HUDEP-2 (cell line): ENCODE measurements at regions not wholly inside any gene's neighbourhood (a gene's known extent, or its start where the extent isn't known, plus 50 kb on each side); places are given as distances from the start of the nearest gene placed in this dataset.

Experiments
- DNase-seq, 76 experiments: peaks; one replicate each; lab custom pipeline; 2025; ENCODE audit not compliant: unreplicated experiment in 76 of 76; lab: John Stamatoyannopoulos, UW

- no peak for DNase-seq
These were observed 78.1 kb downstream of the SIK1 start for GRCh38 chr21:43348801-43349261.

- DNase-seq, result no peak
These were observed 78.7 kb downstream of the SIK1 start for GRCh38 chr21:43348170-43348766.

- no peak for DNase-seq
These were observed 79.3 kb downstream of the SIK1 start for GRCh38 chr21:43347461-43348169.

- no peak for DNase-seq
These were observed 80.4 kb downstream of the SIK1 start for GRCh38 chr21:43346551-43346950.

DNA sequence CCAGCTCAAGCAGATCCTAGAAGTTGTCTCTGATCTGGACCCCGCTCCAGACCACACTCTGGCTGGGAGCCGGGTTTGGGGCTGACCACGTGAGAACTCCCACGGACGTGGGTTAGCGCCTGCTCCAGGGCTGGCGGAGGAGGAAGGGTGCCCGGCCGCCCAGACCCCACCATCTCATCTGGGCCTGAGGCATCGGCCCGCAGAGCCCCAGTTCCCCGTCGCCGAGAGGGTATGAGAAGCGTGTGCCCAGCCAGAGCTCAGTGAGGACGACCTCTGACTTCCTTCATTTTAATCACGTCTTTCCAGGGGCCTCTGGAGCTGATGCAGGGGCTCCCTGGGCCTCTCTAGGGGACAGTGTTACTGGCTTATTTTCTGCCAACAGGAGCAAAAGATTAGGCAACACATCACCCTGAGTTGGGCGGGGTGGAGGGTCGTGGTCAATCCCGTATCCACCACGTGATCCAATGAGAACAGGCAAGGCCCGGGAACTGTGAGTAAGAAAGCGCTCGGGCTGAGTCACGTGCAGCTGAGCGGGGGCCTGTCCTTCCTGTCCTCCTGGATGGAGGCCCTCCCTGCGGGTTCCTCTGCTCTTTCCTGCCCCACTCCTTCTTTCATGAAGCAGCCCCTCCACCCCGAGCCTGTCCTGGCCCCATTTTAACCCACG is 81.1 kb downstream of the SIK1 start:
- peak in 1 of 76 experiments; percentile 19 for DNase-seq

DNA sequence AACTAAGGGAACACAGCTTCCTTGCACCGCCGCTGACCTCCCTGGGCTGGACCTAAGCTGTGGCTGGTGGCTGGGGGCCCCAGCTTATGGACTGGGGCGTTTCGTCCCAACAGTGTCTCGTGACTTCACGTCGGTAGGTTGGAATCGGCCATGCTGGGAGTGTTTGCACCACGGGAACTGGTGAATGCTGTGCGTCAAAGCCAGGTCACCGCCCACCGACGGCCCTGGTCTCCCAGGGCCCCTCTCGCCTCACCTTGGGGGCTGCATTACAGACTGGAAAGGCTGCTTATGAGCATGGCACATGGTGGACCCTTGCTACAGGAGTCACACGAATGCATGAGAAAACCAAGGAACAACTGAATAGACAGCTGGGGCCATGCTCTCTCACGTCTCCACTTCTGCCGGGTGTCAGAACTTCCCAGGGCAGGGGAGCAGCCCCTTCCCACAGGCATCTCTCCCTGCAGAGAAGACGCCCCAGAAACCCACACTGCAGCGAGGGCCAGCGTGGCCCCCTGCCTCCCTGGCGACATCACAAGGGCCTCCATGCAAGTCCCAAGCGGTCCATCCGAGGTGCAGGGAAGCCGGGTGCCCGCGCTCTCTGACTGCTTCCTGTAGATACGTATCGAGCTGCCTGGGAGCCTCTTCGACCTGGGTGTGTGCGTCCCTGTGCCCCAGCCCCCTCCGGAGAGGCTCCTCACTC is 81.7 kb downstream of the SIK1 start:
- DNase-seq, result no peak

GRCh38 chr21:43343992-43344886 is 82.7 kb downstream of the SIK1 start:
- DNase-seq, result no peak

- no peak for DNase-seq
These were observed 83.6 kb downstream of the SIK1 start for GRCh38 chr21:43343095-43343991.

- DNase-seq, result no peak
These were observed 84.5 kb downstream of the SIK1 start for GRCh38 chr21:43342301-43342881.

- no peak for DNase-seq
These were observed 85.4 kb downstream of the SIK1 start for GRCh38 chr21:43341378-43342161.

GRCh38 chr21:43340491-43341377 is 86.2 kb downstream of the SIK1 start:
- peak in 1 of 76 experiments; percentile 11 for DNase-seq

DNA sequence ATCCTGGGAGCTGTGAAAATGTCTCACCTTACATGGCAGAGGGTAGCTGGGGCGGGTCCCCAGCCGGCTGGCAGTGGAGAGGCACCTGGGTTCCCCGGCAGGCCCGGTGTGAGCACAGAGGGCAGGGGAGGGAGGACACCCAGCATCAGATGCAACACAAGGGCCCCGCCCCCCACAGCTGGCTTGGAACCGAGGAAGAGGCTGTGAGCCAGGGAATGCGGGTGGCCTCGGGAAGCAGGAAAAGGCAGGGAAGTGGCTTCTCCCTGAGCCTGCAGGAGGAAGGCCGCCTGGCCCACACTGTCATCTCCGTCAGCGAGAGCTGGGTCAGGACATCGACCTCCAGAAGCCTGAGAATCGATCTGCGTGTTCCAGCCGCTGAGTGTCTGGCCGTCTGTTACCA is 87.3 kb downstream of the SIK1 start:
- no peak for DNase-seq

GRCh38 chr21:43338951-43339350 is 88.0 kb downstream of the SIK1 start:
- no peak for DNase-seq

GRCh38 chr21:43337901-43338655 is 88.9 kb downstream of the SIK1 start:
- no peak for DNase-seq

- no peak for DNase-seq
These were observed 91.8 kb downstream of the SIK1 start for GRCh38 chr21:43335119-43335518.

DNA sequence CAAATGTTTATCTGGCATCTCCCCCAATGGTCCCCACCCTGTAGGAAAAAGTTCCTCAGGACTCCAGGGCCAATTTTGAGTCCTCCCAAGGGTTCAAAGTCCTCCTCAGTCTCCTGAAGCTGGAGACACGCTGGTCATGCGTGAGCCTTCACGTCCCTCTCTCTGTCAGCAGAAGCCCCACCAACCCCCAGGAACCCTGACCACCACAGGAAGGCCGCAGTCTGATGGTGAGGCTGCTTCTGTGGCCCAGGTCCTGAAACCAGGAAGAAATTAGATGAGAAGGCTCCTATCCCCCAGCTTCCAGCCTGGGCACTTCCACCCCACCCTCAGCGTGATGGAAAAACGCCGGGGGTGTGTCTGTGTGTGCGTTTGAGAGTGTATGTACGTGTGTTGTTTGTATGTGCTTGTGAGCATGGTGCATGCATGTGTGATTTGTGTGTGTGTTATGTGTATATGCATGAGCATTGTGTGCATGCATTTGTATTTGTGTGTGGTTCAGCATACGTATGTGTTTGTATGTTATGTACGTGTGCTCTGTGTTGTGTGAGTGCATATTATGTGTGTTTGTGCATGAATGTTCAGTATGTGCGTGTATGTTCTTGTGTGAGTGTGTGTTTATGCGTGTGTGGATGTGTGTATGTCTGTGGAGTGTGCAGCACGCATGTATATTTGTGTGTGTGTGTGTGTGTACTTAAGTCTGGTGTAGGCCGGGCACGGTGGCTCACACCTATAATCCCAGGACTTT is 92.5 kb downstream of the SIK1 start:
- DNase-seq, result no peak
